DMS79 treated with DMSO at 0.1 percent for 48 hours (cell line): ENCODE measurements at regions not wholly inside any gene's neighbourhood (a gene's known extent, or its start where the extent isn't known, plus 50 kb on each side); places are given as distances from the start of the nearest gene placed in this dataset.
"Not testable (repeated sequence)": the region's sequence is repeated elsewhere in the genome, so short reads cannot be mapped to it uniquely, and the experiment has no call there.

Source experiments
- DNase-seq: peaks from one replicate; lab custom pipeline; 2025; lab: John Stamatoyannopoulos, UW

- DNase-seq = no peak
These were observed 154.1 kb upstream of the LPP start for GRCh38 chr3:187999821-188000220.

- peak; percentile 57 for DNase-seq
These were observed 153.5 kb upstream of the LPP start for GRCh38 chr3:188000361-188000861.

- DNase-seq = peak; percentile 44
These were observed 152.9 kb upstream of the LPP start for GRCh38 chr3:188001093-188001492.

GRCh38 chr3:188001926-188002325 is 152.0 kb upstream of the LPP start:
- DNase-seq = no peak

- DNase-seq = no peak
These were observed 151.3 kb upstream of the LPP start for GRCh38 chr3:188002626-188003138.

- DNase-seq = no peak
These were observed 150.5 kb upstream of the LPP start for GRCh38 chr3:188003188-188004171.

GRCh38 chr3:188006726-188007393 is 147.1 kb upstream of the LPP start:
- peak; percentile 92 for DNase-seq

GRCh38 chr3:188007897-188008296 is 146.1 kb upstream of the LPP start:
- DNase-seq = no peak

- no peak for DNase-seq
These were observed 145.3 kb upstream of the LPP start for GRCh38 chr3:188008582-188009213.

GRCh38 chr3:188010478-188010877 is 143.5 kb upstream of the LPP start:
- DNase-seq = no peak

GRCh38 chr3:188019727-188020126 is 134.2 kb upstream of the LPP start:
- DNase-seq = no peak

GRCh38 chr3:188021041-188021440 is 132.9 kb upstream of the LPP start:
- DNase-seq = no peak

GRCh38 chr3:188021502-188022040 is 132.4 kb upstream of the LPP start:
- DNase-seq = no peak

GRCh38 chr3:188022902-188023301 is 131.1 kb upstream of the LPP start:
- DNase-seq = not testable (repeated sequence)

GRCh38 chr3:188025555-188025954 is 128.4 kb upstream of the LPP start:
- no peak for DNase-seq

GRCh38 chr3:188026191-188026968 is 127.6 kb upstream of the LPP start:
- DNase-seq = no peak

GRCh38 chr3:188031121-188031520 is 122.8 kb upstream of the LPP start:
- no peak for DNase-seq

- no peak for DNase-seq
These were observed 119.0 kb upstream of the LPP start for GRCh38 chr3:188034989-188035388.

GRCh38 chr3:188036375-188037194 is 117.4 kb upstream of the LPP start:
- DNase-seq = no peak

GRCh38 chr3:188037195-188037718 is 116.7 kb upstream of the LPP start:
- DNase-seq = no peak
